Right atrium auricular region (tissue), 2 donors: ENCODE measurements at regions not wholly inside any gene's neighbourhood (a gene's known extent, or its start where the extent isn't known, plus 50 kb on each side); places are given as distances from the start of the nearest gene placed in this dataset.

Experiments used
- DNase-seq: peaks from one replicate; pipeline ENCODE4 v3.0.0-alpha.2; 2019; ENCODE audit warnings: low spot score
- H3K27ac ChIP-seq, 2 donors: fragments of 200-600 bp; sonication (generic); 1 replicate in 1 of 2; 2 replicates in 1 of 2; pipeline ENCODE4 v1.5.1; 2016 to 2019
- H3K27me3 ChIP-seq, 2 donors: fragments of 200-600 bp; sonication (generic); one replicate each; pipeline versions ENCODE4 v1.5.1 to v1.6.0; 2017 to 2019
- H3K36me3 ChIP-seq: fragments of 200-600 bp; sonication (generic); one replicate; pipeline ENCODE4 v1.5.1; 2016
- H3K4me1 ChIP-seq, 2 donors: fragments of 200-600 bp; sonication (generic); one replicate each; pipeline versions ENCODE4 v1.5.1 to v1.6.0; 2017 to 2019
- H3K4me3 ChIP-seq, 2 donors: fragments of 200-600 bp; sonication (generic); 1 replicate in 1 of 2; 2 replicates in 1 of 2; pipeline ENCODE4 v1.5.1; 2017 to 2019; ENCODE audit warnings: mild to moderate bottlenecking in 1 of 2, moderate library complexity in 1 of 2
- H3K9me3 ChIP-seq, 2 donors: fragments of 200-600 bp; sonication (generic); one replicate each; pipeline ENCODE4 v1.5.1; 2019
- CTCF ChIP-seq, 2 donors: fragments of 200-600 bp; sonication (generic); IDR thresholded peaks; one replicate each; pipeline ENCODE4 v1.5.1; 2019; ENCODE audit warnings: antibody characterized with exemption in 2 of 2

GRCh38 chr10:78297997-78298396 lies 264.3 kb downstream of the RPS24 start:
- Histone ChIP-seq H3K9me3 (no peaks in the 10 kb centered on the region), H3K4me3 (no peak overlapping the region), H3K27ac (no peak overlapping the region), H3K27me3 (no peaks in the 10 kb centered on the region), H3K36me3 (no peaks in the 10 kb centered on the region), H3K4me1 (peaks cover 0 to 11% of the 10 kb centered on the region in 2 donors)
- no peak for TF ChIP-seq CTCF (IDR thresholded peaks at IDR 0.05)
- DNase-seq, result no peak

- Histone ChIP-seq H3K36me3 (no peaks in the 10 kb centered on the region), H3K4me1 (peaks cover 0 to 15% of the 10 kb centered on the region in 2 donors), H3K9me3 (no peaks in the 10 kb centered on the region), H3K4me3 (no peak overlapping the region), H3K27ac (no peak overlapping the region), H3K27me3 (no peaks in the 10 kb centered on the region)
- DNase-seq, result no peak
- TF ChIP-seq CTCF (IDR thresholded peaks at IDR 0.05), result no peak
These were observed 265.2 kb downstream of the RPS24 start for GRCh38 chr10:78298835-78299234.

GRCh38 chr10:78299851-78300468 lies 266.3 kb downstream of the RPS24 start:
- Histone ChIP-seq H3K36me3 (no peaks in the 10 kb centered on the region), H3K9me3 (no peaks in the 10 kb centered on the region), H3K27me3 (no peaks in the 10 kb centered on the region), H3K27ac (no peak overlapping the region), H3K4me1 (peaks cover 0 to 17% of the 10 kb centered on the region in 2 donors), H3K4me3 (no peak overlapping the region)
- no peak for TF ChIP-seq CTCF (IDR thresholded peaks at IDR 0.05)
- DNase-seq, result no peak

GRCh38 chr10:78300526-78300925 lies 266.9 kb downstream of the RPS24 start:
- H3K4me1 ChIP-seq, result peaks cover 0 to 17% of the 10 kb centered on the region in 2 donors
- no peak overlapping the region for H3K4me3 ChIP-seq
- TF ChIP-seq CTCF (IDR thresholded peaks at IDR 0.05), result no peak
- no peaks in the 10 kb centered on the region for H3K27me3 ChIP-seq
- H3K27ac ChIP-seq, result no peak overlapping the region
- DNase-seq, result no peak
- H3K9me3 ChIP-seq, result no peaks in the 10 kb centered on the region
- H3K36me3 ChIP-seq, result no peaks in the 10 kb centered on the region

GRCh38 chr10:78301481-78301880 lies 267.8 kb downstream of the RPS24 start:
- Histone ChIP-seq H3K27me3 (no peaks in the 10 kb centered on the region), H3K4me3 (no peak overlapping the region), H3K4me1 (peaks cover 0 to 17% of the 10 kb centered on the region in 2 donors), H3K9me3 (no peaks in the 10 kb centered on the region), H3K27ac (no peak overlapping the region), H3K36me3 (no peaks in the 10 kb centered on the region)
- peak; percentile 50 for DNase-seq
- TF ChIP-seq CTCF (IDR thresholded peaks at IDR 0.05), result no peak
